Uterus (tissue), 2 donors: ENCODE measurements at regions not wholly inside any gene's neighbourhood (a gene's known extent, or its start where the extent isn't known, plus 50 kb on each side); places are given as distances from the start of the nearest gene placed in this dataset.

Experiments used
- POLR2A ChIP-seq, 2 donors: fragments of 450-650 bp; IDR thresholded peaks; one replicate each; pipeline ENCODE4 v1.6.1; 2016; ENCODE audit warnings: antibody characterized with exemption in 2 of 2, mild to moderate bottlenecking in 1 of 2, moderate library complexity in 1 of 2
- TF ChIP-seq, protein P1 (sequence below), 4 experiments: fragments of 200-600 bp in 2 of 4; fragments of 450-650 bp in 2 of 4; sonication (generic) in 2 of 4; IDR thresholded peaks; one replicate each; pipeline ENCODE4 v1.5.1; 2016 to 2019; ENCODE audit warnings: antibody characterized with exemption in 4 of 4, mild to moderate bottlenecking in 2 of 4, moderate library complexity in 1 of 4

- TF ChIP-seq, protein P1, sequence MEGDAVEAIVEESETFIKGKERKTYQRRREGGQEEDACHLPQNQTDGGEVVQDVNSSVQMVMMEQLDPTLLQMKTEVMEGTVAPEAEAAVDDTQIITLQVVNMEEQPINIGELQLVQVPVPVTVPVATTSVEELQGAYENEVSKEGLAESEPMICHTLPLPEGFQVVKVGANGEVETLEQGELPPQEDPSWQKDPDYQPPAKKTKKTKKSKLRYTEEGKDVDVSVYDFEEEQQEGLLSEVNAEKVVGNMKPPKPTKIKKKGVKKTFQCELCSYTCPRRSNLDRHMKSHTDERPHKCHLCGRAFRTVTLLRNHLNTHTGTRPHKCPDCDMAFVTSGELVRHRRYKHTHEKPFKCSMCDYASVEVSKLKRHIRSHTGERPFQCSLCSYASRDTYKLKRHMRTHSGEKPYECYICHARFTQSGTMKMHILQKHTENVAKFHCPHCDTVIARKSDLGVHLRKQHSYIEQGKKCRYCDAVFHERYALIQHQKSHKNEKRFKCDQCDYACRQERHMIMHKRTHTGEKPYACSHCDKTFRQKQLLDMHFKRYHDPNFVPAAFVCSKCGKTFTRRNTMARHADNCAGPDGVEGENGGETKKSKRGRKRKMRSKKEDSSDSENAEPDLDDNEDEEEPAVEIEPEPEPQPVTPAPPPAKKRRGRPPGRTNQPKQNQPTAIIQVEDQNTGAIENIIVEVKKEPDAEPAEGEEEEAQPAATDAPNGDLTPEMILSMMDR (IDR thresholded peaks at IDR 0.05), result no peak
- TF ChIP-seq POLR2A (IDR thresholded peaks at IDR 0.05), result no peak
Measured at GRCh38 chr2:56465491-56465890, 281.7 kb downstream of the CCDC85A start.
